Upper lobe of right lung (tissue), 1 donor: ENCODE measurements at regions not wholly inside any gene's neighbourhood (a gene's known extent, or its start where the extent isn't known, plus 50 kb on each side); places are given as distances from the start of the nearest gene placed in this dataset.

ENCODE experiments used
- ATAC-seq: fragments of 200-7000 bp; cut with Tn5 transposase; one replicate; pipeline ENCODE4 v1.9.1; 2020; ENCODE audit warnings: mild to moderate bottlenecking, moderate library complexity
- DNase-seq: peaks from one replicate; pipeline ENCODE4 v3.0.0-alpha.2; 2020
- H3K27ac ChIP-seq: fragments of 200-600 bp; one replicate; pipeline ENCODE4 v1.8.0; 2022
- H3K27me3 ChIP-seq: fragments of 200-600 bp; one replicate; pipeline ENCODE4 v1.8.0; 2022; ENCODE audit warnings: mild to moderate bottlenecking
- H3K36me3 ChIP-seq: fragments of 200-600 bp; one replicate; pipeline ENCODE4 v1.8.0; 2022
- H3K4me1 ChIP-seq: fragments of 200-600 bp; one replicate; pipeline ENCODE4 v1.8.0; 2022
- H3K4me3 ChIP-seq: fragments of 200-600 bp; one replicate; pipeline ENCODE4 v1.8.0; 2022; ENCODE audit warnings: mild to moderate bottlenecking
- H3K9me3 ChIP-seq: fragments of 200-600 bp; one replicate; pipeline ENCODE4 v1.8.0; 2022
- intact Hi-C: fragments of 100-400 bp; cut with DNase I; formaldehyde crosslinking; loops from one replicate; pipeline ENCODE4 v1.11.0; 2022
- TF ChIP-seq, protein P1 (sequence below): fragments of 200-600 bp; IDR thresholded peaks from one replicate; pipeline ENCODE4 v1.8.0; 2022; ENCODE audit warnings: antibody characterized with exemption
- donor health status: DM: no; HTN: yes; CAD: no; lungs with severe emphysema.

DNA sequence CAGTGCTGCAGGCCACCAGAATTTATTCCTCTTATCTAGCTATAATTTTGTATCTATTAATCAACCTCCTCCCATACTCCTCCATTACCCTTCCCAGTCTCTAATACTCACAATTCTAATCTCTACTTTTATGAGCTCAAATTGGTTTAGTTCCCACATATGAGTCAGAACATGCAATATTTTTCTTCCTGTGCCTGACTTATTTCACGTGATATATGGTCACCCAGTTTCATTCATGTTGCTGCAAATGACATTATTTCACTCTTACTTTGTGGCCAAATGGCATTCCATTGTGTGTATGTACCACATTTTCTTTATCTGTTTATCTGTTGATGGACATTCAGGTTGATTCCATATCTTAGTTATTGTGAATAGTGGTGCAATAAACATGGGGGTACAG, 483.5 kb downstream of the ACTRT1 start:
- Histone ChIP-seq H3K9me3 (no peaks in the 10 kb centered on the region), H3K4me3 (no peak overlapping the region), H3K27me3 (no peaks in the 10 kb centered on the region), H3K27ac (no peak overlapping the region), H3K36me3 (no peaks in the 10 kb centered on the region), H3K4me1 (no peaks in the 10 kb centered on the region)
- ATAC-seq: no peak
- intact Hi-C loops: no loop called here
- no peak for DNase-seq
- TF ChIP-seq, protein P1, sequence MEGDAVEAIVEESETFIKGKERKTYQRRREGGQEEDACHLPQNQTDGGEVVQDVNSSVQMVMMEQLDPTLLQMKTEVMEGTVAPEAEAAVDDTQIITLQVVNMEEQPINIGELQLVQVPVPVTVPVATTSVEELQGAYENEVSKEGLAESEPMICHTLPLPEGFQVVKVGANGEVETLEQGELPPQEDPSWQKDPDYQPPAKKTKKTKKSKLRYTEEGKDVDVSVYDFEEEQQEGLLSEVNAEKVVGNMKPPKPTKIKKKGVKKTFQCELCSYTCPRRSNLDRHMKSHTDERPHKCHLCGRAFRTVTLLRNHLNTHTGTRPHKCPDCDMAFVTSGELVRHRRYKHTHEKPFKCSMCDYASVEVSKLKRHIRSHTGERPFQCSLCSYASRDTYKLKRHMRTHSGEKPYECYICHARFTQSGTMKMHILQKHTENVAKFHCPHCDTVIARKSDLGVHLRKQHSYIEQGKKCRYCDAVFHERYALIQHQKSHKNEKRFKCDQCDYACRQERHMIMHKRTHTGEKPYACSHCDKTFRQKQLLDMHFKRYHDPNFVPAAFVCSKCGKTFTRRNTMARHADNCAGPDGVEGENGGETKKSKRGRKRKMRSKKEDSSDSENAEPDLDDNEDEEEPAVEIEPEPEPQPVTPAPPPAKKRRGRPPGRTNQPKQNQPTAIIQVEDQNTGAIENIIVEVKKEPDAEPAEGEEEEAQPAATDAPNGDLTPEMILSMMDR: no peak

DNA sequence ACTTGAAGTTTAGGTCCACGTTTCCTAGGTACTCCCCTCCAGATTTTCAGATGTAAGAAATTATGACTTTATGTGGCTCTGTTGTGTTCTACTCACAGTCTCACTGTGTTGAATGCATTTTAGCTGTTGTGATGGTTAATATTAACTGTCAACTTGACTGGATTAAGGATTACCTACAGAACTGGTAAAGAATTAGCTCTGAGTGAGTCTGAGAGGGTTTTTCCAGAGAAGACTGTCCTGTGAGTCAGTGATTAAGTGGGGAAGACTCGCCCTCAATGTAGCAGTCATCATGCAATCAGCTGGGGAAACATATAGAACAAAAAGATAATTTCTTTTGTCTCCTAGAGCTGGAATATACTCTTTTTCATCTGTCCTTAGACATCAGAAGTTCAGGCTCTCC, 493.4 kb downstream of the ACTRT1 start:
- ATAC-seq: no peak
- no peak for DNase-seq
- no peaks in the 10 kb centered on the region for H3K9me3 ChIP-seq
- TF ChIP-seq, protein P1: no peak
- H3K27me3 ChIP-seq: no peaks in the 10 kb centered on the region
- no peak overlapping the region for H3K27ac ChIP-seq
- H3K4me3 ChIP-seq: no peak overlapping the region
- no peaks in the 10 kb centered on the region for H3K4me1 ChIP-seq
- H3K36me3 ChIP-seq: no peaks in the 10 kb centered on the region
- intact Hi-C loops: no loop called here

DNA sequence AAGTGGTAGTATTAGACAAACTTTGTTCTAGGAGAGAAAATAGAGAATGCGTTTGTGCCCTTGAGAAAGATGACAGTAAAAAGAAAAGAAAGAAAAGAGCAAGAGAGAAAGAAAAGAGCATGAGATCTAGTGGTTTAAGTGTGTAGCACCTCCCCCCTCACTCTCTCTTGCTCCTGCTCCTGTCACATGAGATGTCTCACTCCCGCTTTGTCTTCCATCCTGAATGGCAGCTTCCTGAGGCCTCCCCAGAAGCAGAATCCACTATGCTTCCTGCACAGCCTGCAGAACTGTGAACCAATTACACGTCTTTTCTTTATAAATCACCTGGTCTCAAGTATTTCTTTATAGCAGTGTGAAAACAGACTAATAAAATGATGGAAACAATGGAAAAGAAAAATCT, 499.6 kb downstream of the ACTRT1 start:
- H3K4me3 ChIP-seq: no peak overlapping the region
- no peaks in the 10 kb centered on the region for H3K36me3 ChIP-seq
- ATAC-seq: no peak
- TF ChIP-seq, protein P1: no peak
- no peaks in the 10 kb centered on the region for H3K9me3 ChIP-seq
- intact Hi-C loops: no loop called here
- DNase-seq: no peak
- H3K27me3 ChIP-seq: no peaks in the 10 kb centered on the region
- no peaks in the 10 kb centered on the region for H3K4me1 ChIP-seq
- no peak overlapping the region for H3K27ac ChIP-seq

DNA sequence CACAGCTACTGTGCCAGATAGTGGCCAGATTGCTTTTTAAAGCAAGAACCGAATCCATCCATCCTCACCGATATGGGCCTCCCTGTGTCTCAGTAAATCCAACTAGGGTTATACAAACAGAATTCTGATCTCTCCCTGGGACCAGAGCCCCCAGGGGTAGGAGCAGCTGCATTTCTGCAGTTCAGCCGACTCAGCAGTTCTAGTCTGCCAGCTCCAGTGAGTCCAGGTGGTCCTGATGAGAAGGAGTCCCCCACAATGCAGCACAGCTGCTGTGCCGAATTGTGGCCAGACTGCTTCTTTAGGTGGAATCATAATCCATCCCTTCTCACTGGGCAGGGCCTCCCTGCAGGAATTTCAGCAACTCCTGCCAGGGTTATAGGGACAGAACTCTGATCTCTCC, 532.9 kb downstream of the ACTRT1 start:
- Histone ChIP-seq H3K4me1 (no peaks in the 10 kb centered on the region), H3K27me3 (no peaks in the 10 kb centered on the region), H3K27ac (no peak overlapping the region), H3K36me3 (no peaks in the 10 kb centered on the region), H3K9me3 (no peaks in the 10 kb centered on the region), H3K4me3 (no peak overlapping the region)
- DNase-seq (no peak), ATAC-seq (no peak)
- TF ChIP-seq, protein P1: no peak
- intact Hi-C loops: no loop called here

DNA sequence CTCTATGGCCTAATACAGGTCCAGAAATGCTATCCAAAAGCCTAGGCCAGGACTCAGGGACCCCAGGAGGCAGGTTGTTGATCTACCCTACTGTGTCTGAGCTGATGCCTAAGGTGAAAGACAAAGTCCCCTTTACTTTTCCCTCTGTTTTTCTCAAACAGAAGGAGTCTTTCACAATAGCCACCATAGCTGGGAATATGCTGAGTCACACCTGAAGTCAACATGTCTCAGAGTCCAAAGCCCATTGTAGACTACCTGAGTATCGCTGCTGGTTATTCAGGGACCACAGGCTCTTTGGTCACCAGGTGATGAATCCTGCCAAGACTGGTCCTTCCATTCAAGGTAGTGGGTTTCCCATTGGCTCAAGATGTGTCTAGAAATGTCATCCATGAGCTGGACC, 562.2 kb downstream of the ACTRT1 start:
- Histone ChIP-seq H3K27ac (no peak overlapping the region), H3K4me1 (no peaks in the 10 kb centered on the region), H3K27me3 (no peaks in the 10 kb centered on the region), H3K36me3 (no peaks in the 10 kb centered on the region), H3K4me3 (no peak overlapping the region), H3K9me3 (no peaks in the 10 kb centered on the region)
- ATAC-seq (no peak), DNase-seq (no peak)
- intact Hi-C loops: no loop called here
- TF ChIP-seq, protein P1: no peak

DNA sequence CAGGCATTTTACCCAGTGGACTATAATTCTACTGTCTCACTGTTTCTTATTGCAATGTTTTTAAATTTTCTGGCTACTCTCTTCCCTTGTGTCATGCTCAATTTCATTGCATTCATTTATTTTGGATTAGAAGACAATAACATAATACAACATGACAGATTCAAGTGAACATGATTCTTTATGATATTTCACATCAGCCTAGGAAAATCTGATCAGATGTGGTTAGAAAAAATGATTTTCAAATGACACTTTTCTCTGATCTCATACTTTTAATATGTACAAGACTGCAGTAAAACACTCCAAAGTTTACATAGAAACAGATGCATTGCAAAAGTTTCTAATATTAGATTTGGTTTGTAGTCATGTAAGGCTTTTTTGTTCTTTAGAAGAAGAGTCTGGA, 586.0 kb downstream of the ACTRT1 start:
- no peaks in the 10 kb centered on the region for H3K9me3 ChIP-seq
- H3K36me3 ChIP-seq: no peaks in the 10 kb centered on the region
- no peaks in the 10 kb centered on the region for H3K27me3 ChIP-seq
- H3K27ac ChIP-seq: no peak overlapping the region
- no peak for ATAC-seq
- no peaks in the 10 kb centered on the region for H3K4me1 ChIP-seq
- H3K4me3 ChIP-seq: no peak overlapping the region
- TF ChIP-seq, protein P1: no peak
- intact Hi-C loops: no loop called here
- no peak for DNase-seq
